Activated T-helper 9 cell treated with anti-CD3 and anti-CD28 coated beads, Interleukin-2, amount 50 U/mL, for 16 hours (primary cell): ENCODE measurements at regions not wholly inside any gene's neighbourhood (a gene's known extent, or its start where the extent isn't known, plus 50 kb on each side); places are given as distances from the start of the nearest gene placed in this dataset.
"Not testable (repeated sequence)": the region's sequence is repeated elsewhere in the genome, so short reads cannot be mapped to it uniquely, and the experiment has no call there.

Experiments
- DNase-seq: peaks from one replicate; pipeline ENCODE4 v3.0.0-alpha.2; 2020; ENCODE audit warnings: low read depth

DNA sequence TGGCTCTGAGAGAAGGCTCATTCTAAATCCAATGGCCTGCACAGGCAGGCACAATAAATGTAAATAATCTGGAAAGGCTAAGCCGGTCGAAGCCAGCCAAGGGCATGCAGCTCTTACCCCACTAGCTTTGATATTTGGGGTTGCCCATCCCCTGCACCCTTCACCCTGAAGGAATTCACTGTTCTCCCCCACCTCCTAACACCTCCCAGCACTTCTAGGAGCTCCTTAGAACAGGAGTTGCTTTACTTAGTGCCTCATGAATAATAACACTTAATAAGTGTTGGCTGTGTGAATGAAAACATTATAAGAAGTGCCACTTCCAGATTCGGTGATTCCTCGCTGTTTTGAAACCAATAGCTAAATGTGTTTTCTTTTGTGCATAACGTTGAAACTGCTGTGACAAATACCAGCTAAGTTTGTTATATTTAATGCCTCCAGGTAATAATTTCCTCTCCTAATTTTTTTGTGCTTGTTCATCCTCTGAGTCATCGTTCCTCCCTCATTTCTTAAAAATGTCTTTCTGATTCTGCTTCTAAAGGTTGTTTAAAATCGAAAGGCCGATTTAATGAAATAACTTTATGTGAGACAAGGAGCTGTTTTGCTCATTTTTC, 458.8 kb downstream of the METTL4 start:
- no peak for DNase-seq

DNA sequence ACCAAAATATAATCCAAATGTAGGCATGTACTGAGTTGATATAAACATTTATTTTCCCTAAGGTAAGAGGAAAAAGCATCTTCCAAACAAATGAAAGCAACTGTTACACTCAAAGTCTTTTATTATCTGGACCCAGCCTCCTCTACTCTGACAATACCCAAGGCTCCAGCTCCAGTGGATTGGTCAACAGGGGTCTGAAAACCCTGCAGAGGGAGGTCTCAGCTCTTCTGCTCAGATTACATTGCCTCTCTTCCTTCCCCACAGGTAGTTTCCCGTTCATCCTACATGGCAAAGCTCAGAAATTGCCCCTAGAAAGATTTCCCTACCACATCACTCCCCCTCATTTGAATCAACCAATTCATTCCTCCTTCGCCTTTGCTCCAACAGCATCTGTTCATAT, 457.0 kb downstream of the METTL4 start:
- DNase-seq: no peak

DNA sequence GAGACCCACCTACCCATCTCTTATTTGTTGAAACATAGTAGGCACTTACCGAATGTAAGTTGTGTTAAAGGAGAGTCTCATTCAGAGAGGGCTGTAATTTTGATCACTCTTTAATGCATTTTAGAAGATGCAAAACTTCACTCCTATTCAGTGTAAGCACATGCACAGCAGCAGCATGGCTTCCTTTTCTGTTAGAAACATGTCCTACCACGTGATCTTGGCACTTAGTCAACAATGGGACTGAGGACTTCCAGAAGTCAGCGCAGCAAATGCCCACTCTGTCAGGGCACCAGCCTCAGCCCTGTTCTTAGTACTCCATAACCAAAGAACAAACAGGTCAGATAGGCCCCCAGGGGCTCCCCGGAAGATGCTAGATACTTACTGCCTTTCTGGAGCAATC, 456.5 kb downstream of the METTL4 start:
- no peak for DNase-seq

DNA sequence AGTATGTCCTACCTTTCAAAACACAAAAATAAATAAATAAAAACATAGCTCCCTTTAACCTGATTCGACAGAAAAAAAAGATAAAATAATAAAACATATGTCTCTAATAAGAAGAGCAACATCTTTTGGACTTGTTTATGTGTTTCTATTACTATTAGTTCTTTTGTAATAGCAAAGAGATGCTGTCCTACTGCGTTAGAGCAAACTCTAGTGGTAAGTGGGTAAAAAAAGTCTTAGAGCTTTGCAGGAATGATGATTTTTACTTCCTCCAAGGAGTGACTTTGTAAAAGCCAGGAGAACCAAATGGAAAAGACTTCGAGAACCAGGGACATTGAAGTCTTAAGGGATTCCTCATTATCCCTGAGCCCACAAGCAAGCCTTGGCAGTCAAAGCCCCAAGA, 450.1 kb downstream of the METTL4 start:
- no peak for DNase-seq

DNA sequence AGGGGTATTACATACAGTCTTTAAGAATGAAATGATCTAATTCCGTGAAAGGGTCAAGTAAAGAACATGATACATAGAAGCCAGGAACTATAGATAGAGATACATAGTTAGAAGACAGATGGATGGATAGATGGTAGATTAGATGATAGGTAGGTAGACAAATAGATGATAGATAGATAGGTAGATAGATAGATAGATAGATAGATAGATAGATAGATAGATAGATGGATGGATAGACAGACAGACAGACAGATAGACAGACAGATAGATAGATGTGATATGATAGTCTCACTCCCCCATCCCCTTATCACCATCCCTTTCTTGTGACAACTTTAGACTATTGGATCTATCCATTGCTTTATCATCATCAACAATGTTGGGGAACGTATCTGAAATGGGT, 448.2 kb downstream of the METTL4 start:
- DNase-seq: no peak

DNA sequence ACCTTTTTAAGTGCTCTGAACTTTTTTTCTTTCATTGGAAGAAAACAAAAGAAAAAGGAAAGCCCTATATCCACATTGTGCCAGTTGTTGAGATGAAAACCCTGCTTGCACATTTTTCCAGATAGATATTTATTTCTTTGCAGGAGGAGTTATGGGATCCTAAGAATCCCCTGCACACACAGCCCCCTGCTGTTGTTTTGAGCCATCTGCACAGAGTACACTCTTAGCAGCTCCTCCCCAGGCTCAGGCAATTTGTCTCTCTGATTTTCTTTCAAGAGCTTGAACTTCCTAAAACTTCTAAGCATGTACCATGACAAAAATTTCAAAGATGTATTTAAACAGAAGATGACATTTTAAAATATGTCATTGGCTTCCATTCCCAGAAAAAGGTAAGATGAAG, 436.9 kb downstream of the METTL4 start:
- DNase-seq: no peak

DNA sequence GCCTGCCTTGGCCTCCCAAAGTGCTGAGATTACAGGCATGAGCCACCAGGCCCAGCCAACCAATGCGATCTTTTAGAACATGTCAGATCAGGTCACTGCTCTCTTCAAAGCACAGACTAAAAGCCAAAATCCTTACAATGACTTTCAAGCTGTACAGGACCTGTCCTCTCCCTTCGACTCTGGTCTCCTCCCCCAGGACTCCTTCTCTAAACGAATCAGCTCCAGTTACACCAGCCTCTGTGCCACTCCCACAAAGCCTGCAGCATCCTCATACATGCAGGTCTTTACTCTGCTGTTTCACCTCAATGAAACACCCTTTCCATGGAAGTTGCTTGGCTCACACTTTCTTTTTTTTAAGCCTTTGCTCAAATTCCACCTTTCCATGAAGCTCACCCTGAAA, 436.0 kb downstream of the METTL4 start:
- no peak for DNase-seq

DNA sequence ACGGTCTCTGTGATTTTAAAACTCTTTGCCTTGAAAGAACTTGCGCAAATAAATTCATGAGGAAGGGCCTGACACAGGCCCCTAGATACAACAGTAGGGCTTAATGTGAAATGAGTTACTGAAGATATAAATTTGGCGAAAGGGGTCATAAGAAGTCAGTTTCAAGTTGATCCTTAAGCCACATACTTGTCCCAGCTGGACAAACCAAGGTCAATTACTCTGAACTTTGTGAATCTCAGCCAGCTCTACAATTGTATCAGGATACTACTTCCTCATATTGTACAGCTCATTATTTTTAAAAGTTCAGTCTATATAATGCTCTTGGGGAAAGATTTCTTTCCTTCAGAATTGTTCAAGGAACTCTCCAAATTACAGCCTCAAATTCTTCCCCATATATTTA, 432.8 kb downstream of the METTL4 start:
- no peak for DNase-seq

DNA sequence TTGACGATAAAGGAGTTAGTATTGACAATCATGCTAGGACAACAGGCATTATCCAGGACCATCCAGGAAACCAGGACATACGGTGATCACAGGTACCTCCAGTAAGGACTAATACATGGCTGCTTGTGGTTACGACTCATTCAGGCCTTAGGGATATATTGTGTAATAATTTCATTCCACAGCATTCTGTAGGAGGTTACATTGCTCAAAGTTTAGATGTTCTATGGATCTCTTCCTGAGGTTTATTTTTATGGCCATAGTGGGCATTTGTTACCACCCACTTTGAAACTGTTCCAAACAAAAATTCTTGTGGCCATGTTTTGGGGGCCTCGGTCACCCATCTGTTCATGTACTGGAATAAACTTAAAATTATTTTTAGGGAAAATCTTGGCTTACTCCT, 431.6 kb downstream of the METTL4 start:
- DNase-seq: no peak

DNA sequence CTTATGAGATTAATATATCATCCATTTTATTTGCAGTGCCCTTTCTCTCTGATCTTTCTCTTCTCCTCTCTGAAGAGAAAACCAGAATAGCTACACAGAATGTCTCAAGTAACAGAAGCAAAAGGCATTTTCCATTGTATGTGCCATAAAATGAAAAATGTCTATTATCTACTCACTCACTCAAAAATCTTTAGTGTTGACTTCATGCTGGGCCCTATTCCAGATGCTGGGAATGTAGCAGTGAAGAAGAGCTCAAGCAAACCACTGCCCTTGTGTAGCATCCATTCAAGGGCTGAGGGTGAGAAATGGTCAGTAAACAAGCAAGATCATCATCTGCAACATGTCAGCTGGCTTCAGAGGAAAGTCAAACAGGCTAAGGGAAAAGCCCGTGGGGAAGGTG, 427.7 kb downstream of the METTL4 start:
- no peak for DNase-seq

DNA sequence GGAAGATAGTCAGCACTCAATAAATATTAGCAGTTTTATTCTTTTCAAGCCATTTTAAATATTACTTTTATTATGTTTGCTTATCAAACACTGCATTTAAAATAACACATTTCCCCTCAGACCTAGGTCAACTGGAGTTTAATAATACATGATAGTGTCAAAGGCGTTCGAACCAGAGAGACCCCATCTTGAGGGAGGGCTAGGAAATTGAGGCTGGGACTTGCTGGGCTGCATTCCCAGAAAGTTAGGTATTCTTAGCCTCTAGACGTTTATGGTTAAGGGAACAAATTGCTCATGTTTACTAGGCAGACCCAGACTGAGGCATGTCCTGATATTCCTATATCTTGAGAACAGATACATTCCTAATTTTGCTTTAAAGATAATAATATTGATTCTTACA, 426.5 kb downstream of the METTL4 start:
- no peak for DNase-seq

DNA sequence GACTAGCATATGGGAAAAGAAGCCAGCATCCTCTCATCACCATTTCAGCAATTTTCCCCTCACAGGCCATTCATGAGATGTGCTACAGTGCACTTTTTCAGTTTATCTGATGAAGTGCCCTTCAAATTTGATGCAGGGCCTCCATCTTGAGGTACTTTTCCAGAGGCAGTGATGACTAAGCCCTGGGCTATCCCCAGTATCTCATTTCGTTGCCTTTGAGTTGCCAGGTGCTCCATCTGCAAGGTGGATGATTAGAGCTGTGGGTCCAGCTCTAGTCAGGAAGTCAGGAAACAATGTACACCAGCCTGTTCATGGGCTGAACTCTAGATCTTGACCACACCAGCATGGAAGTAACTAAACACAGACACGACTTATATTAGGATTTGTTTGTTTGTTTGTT, 425.2 kb downstream of the METTL4 start:
- DNase-seq: no peak

DNA sequence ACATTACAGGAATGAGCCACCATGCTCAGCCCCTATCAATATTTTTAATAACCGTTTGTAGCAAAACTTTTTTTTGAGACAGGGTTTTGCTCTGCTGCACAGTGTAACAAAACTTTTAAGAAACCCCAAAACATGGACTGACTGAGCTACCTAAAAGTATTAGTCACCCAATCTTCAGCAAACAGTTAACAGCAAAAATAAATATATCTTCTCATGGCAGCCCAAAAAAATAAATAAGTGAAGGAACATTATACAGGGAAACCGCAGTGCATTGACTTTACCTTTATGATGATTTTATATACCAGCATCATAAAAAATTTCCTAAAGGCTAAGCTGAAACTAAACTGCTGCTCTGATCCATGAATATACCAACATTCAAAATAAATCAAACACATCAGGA, 424.6 kb downstream of the METTL4 start:
- DNase-seq: no peak

DNA sequence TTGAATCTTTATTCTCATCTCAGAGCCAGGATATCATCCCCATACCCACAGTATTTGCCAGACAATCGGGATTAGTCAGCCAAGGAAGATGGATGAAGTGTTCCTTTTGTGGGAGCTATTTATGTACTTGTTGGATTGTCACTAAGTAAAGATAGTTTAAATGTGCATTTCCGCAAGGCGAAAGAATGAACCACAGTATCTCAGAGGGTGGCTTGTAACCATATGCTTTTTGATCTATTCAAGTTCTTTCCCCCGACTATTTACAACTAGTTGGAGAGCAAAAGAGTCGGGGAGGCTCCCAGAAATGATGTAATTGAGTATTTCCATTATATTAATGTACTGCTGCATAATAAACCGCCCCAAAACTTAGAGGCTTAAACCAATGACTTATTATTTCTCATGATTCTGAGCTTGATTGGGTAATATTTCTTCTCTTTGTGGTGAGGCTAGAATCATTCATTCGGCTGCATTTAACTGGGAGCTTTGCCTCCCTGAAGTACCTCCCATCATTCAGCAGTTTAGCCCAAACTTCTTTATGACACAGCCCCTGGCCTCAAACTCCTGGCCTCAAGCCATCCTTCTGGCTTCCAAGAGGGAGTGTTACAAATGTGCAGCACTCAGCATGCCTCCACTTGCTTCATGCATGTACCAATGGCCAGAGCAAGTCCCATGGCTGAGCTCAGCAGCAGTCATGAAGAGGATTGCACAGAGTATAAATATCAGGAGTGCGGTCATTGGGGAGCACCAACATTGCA, 423.7 kb downstream of the METTL4 start:
- DNase-seq: no peak

DNA sequence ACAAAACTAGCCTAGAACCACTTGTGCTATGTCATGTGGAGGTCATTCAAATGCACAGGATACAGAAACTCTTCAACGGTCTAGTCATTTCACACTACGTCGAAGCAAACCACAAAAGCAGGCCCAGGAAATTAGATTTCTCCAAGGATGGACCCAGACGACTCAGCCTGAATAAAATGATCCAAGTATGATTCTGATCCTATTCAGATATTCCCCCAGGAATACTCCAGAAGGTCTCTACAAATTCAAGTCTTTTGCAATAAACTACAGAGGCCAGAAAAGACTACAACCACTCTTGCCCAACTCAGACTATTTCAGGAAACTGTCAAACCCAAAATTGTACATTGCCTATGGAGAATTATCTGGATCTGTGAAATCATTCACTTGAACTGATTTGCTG, 422.5 kb downstream of the METTL4 start:
- no peak for DNase-seq

DNA sequence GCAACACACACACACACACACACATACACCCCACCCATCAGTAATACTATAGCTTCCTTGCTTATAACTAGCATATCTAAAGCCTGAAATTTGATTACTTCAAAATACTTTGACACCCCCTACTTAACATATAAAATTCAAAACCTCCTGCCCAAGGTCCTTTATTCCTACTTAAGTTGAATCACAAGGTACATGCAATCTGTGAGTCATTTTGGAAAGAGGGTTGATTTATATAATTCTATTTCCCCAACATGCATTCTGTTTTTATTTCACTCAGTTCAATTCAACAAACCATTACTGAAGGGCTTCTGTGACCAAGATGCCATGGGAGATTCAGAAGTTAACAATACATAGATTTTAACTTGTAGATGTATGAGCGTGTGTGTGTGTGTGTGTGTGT, 420.7 kb downstream of the METTL4 start:
- DNase-seq: no peak

DNA sequence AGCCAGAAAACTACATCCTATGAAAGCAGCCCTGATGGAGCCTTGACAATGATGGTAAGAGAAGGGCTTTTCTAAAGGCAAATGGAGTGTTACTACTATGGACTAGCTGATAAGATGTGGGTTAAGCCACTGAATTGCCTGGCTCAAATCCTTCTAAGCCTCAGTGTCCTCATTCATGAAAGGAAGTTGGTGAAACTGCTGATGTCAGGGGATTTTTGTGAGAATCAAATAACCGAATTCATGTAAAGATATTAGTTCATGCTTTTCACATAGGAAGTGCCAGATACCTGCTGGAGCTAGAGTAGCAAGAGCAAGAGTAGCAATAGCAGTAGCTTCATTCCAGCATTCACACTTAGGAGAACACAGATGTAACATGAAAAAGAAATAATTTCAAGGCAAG, 417.0 kb downstream of the METTL4 start:
- DNase-seq: no peak

DNA sequence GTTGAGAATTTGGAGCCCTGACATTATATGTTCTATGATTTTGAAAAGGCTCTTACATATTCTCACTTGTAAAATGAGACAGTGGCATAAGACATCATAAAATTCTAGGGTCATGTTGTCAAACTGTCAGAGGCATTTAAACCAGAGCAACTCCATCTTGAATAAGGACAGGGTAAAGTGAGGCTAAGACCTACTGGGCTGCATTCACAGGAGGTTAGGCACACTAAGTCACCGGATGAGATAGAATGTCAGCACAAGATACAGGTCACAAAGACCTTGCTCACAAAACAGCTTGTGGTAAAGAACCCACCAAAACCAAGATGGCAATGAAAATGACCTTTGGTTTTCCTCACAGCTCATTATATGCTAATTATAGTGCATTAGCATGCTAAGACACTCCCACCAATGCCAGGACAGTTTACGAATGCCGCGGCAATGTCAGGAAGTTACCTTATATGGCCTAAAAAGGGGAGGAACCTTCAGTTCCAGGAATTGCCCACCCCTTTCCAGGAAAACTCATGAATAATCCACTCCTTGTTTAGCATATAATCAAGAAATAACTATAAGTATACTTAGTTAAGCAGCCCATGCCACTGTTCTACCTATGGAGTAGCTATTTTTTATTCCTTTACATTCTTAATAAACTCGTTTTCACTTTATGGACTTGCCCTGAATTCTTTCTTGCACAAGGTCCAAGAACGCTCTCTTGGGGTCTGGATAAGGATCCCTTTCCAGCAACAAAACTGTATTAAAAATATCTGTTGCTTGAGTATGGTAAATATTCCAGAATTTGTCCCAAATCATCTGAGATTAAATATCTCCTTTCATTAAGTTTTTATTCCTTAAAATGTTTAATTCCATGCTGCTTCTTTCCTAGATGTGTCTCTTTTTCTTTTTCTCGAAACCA, 406.4 kb downstream of the METTL4 start:
- no peak for DNase-seq

DNA sequence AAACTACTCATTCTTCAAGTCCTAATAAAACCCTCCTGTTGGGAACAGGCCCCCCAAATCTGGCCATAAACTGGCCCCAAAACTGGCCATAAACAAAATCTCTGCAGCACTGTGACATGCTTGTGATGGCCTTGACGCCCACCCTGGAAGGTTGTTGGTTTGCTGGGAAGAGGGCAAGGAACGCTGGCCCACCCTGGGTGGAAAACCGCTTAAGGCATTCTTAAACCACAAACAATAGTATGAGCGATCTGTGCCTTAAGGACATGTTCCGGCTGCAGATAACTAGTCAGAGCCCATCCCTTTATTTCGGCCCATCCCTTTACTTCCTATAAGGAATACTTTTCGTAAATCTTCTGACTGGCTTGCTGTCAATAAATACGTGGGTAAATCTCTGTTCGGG, 404.4 kb downstream of the METTL4 start:
- not testable (repeated sequence) for DNase-seq

DNA sequence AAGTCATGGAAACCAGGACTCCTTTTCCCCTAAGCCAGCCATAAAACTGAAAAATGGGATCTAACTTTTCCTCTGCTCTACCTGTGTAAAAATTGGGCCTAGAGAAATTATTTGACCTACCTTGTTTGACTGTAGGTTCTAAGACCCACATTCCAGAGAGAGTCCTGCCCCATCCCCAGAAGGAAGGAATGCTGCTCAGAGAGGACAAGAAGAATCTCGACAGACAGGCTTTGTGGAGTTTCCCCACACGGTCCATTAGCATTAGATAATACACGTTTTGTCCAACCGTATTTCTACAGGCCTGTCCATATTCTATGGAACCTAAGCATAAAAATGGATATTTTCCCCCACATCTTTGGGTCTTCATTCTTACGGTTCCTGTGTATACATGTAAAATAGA, 403.3 kb downstream of the METTL4 start:
- no peak for DNase-seq

DNA sequence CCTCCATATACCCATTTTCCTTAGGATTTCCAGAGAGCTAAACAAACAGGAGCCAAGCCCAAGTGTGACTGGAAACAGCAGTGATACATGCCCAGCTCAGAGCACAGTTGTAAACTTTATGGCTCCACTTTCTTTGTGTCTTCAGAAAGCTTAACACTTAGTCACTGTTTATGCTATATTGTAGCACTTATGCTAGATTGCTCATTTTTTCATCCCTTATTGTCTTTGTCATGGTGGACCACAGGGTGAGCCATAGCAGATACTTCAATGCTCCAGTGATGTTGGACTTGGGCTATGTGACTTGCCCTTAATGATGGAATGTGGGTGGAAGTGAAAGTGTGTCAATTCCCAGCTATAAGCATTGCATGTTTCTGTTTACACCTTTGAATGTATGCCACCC, 401.6 kb downstream of the METTL4 start:
- no peak for DNase-seq

DNA sequence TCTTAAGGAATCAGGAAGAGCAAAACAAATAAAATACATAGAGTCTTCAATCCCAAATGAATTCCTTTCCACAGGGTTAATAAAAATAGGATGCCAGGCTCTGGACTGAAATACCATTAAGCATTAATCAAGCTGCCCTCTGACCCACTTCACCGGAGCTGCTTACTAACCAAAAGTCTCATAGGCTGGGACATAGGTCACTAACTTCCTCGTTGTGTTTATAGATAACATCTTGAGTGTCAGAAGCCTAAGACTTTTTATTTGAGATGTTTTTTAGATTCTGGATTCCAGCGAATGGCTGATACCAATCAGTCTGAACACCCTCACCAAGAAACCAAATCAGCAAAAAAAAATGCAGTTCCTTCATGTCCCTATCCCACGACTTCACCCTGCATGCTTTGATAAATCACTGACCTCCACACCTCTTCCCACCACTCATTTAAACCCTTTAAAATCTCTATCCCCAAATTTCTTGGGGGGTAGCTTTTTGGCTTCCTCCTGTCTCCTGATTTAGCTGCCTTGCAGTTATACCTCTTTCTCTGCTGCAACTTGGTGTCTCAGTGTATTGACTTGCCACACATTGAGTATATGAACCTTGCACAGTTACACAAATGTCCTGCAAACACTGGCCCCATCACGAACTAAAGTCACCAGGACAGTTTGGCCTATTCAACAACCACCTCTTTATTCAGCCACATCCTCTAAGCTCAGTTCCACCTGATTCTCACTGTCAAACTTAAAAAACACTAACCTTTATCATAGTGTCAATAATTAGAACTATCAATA, 399.3 kb downstream of the METTL4 start:
- no peak for DNase-seq
